Natural killer cell (primary cell): ENCODE measurements at regions not wholly inside any gene's neighbourhood (a gene's known extent, or its start where the extent isn't known, plus 50 kb on each side); places are given as distances from the start of the nearest gene placed in this dataset.
A peak's percentile ranks its signal among the peaks of the same experiment; 100 is the strongest.

ENCODE experiments used
- ATAC-seq, 3 donors: fragments of 150-1000 bp in 2 of 3; fragments of 200-7000 bp in 1 of 3; cut with Tn5 transposase; 1 replicate in 1 of 3; 2 replicates in 2 of 3; pipeline ENCODE4 v1.10.0; 2021; ENCODE audit warnings: mild to moderate bottlenecking in 2 of 3, moderate library complexity in 2 of 3
- DNase-seq, 2 donors: peaks; one replicate each; pipeline versions ENCODE4 v3.0.0 to v3.0.0-alpha.2; 2013 to 2021; ENCODE audit warnings: mixed read lengths in 1 of 2
- H3K27ac ChIP-seq: one replicate; pipeline ENCODE4 v1.5.1; 2013; ENCODE audit warnings: mild to moderate bottlenecking, low read length
- H3K27me3 ChIP-seq: one replicate; pipeline ENCODE4 v1.6.1; 2013; ENCODE audit warnings: low read length; ENCODE audit not compliant: control insufficient read depth, insufficient read depth
- H3K36me3 ChIP-seq: one replicate; pipeline ENCODE4 v1.6.1; 2013; ENCODE audit warnings: low read length; ENCODE audit not compliant: control insufficient read depth, insufficient read depth
- H3K4me1 ChIP-seq: one replicate; pipeline ENCODE4 v1.6.1; 2013; ENCODE audit warnings: low read length; ENCODE audit not compliant: control insufficient read depth, insufficient read depth
- H3K4me3 ChIP-seq: one replicate; pipeline ENCODE4 v1.5.1; 2013; ENCODE audit warnings: low read length
- H3K9me3 ChIP-seq: one replicate; pipeline ENCODE4 v1.6.1; 2013; ENCODE audit warnings: low read length; ENCODE audit not compliant: control insufficient read depth, insufficient read depth
- H3K27ac Mint-ChIP-seq, 2 donors: one replicate each; pipeline ENCODE4 v1.8.0; 2022; ENCODE audit warnings: mild to moderate bottlenecking in 2 of 2, mixed read lengths in 2 of 2, moderate library complexity in 1 of 2
- H3K27me3 Mint-ChIP-seq, 2 donors: one replicate each; pipeline ENCODE4 v1.8.0; 2022; ENCODE audit warnings: low read depth in 2 of 2, mixed read lengths in 2 of 2
- H3K36me3 Mint-ChIP-seq: one replicate; pipeline ENCODE4 v1.8.0; 2022; ENCODE audit warnings: mixed read lengths
- H3K4me1 Mint-ChIP-seq, 2 donors: one replicate each; pipeline ENCODE4 v1.8.0; 2022; ENCODE audit warnings: mixed read lengths in 2 of 2
- H3K4me3 Mint-ChIP-seq: one replicate; pipeline ENCODE4 v1.8.0; 2022; ENCODE audit warnings: mild to moderate bottlenecking, moderate library complexity, mixed read lengths
- H3K9me3 Mint-ChIP-seq, 2 donors: one replicate each; pipeline ENCODE4 v1.8.0; 2022; ENCODE audit warnings: mixed read lengths in 2 of 2
- WGBS: methylation state at CpG from one replicate; pipeline ENCODE4 v1.1.7; 2013; ENCODE audit warnings: missing lambda C conversion rate; ENCODE audit not compliant: insufficient coverage; 5-methylcytosine and 5-hydroxymethylcytosine counted together
- intact Hi-C: fragments of 100-400 bp; cut with micrococcal nuclease; formaldehyde crosslinking; loops from one replicate; pipeline ENCODE4 v1.14.2; 2022
- TF ChIP-seq, protein P1 (sequence below): fragments of 200-600 bp; IDR thresholded peaks from one replicate; pipeline ENCODE4 v1.8.0; 2022; ENCODE audit warnings: antibody characterized with exemption

DNA sequence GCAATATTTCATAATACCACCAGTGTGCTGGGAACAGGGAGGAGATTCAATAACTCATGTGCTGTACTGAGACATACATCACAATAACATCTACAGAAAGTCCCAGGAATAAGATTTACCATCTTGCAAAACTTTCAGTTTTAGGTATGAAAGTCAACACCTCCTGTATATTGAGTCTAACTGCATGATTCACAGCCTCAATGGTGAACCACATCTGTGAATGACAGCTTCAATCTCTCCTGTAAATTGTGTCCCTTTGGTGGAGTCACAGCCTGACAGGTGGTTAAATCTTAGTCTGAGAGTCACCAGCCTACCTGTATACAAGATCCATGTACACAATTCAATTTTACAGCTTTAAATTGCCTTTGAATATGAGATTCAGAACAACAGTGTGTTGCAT is 242.1 kb downstream of the RPS4Y2 start:
- H3K27me3 Mint-ChIP-seq: no peaks in the 10 kb centered on the region
- H3K36me3 Mint-ChIP-seq: no peaks in the 10 kb centered on the region
- intact Hi-C loops: no loop called here
- no peaks in the 10 kb centered on the region for H3K9me3 Mint-ChIP-seq
- H3K27me3 ChIP-seq: no peaks in the 10 kb centered on the region
- H3K27ac ChIP-seq: no peak overlapping the region
- DNase-seq: no peak
- H3K4me3 Mint-ChIP-seq: no peak overlapping the region
- ATAC-seq: peak in 1 of 3 donors; percentile 44
- H3K27ac Mint-ChIP-seq: no peak overlapping the region
- no peak overlapping the region for H3K4me3 ChIP-seq
- H3K4me1 Mint-ChIP-seq: peaks cover 0 to 6% of the 10 kb centered on the region in 2 donors
- TF ChIP-seq, protein P1, sequence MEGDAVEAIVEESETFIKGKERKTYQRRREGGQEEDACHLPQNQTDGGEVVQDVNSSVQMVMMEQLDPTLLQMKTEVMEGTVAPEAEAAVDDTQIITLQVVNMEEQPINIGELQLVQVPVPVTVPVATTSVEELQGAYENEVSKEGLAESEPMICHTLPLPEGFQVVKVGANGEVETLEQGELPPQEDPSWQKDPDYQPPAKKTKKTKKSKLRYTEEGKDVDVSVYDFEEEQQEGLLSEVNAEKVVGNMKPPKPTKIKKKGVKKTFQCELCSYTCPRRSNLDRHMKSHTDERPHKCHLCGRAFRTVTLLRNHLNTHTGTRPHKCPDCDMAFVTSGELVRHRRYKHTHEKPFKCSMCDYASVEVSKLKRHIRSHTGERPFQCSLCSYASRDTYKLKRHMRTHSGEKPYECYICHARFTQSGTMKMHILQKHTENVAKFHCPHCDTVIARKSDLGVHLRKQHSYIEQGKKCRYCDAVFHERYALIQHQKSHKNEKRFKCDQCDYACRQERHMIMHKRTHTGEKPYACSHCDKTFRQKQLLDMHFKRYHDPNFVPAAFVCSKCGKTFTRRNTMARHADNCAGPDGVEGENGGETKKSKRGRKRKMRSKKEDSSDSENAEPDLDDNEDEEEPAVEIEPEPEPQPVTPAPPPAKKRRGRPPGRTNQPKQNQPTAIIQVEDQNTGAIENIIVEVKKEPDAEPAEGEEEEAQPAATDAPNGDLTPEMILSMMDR: no peak
- no peaks in the 10 kb centered on the region for H3K36me3 ChIP-seq
- no peaks in the 10 kb centered on the region for H3K9me3 ChIP-seq
- no peaks in the 10 kb centered on the region for H3K4me1 ChIP-seq

DNA sequence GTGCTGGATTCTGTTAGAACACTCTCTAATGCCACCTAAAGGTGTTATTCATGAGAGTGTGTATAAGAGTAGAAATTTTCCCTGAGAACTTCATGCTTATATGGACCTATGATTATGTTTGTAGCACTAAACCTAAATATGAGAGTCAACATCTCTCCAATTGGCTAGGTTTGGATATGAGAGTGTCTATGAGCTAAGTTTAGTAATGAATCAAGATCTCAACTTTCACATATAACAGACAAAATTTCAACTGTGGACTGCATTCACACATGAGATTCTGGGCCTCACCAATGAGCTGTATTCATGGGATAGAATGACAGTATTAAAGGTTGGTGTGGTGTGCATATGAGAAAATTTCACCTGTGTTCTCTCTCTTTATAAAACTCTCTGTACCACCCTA is 242.6 kb downstream of the RPS4Y2 start:
- no peak overlapping the region for H3K27ac ChIP-seq
- no peak overlapping the region for H3K4me3 Mint-ChIP-seq
- no peaks in the 10 kb centered on the region for H3K9me3 ChIP-seq
- H3K27ac Mint-ChIP-seq: no peak overlapping the region
- H3K27me3 ChIP-seq: no peaks in the 10 kb centered on the region
- peaks cover 0 to 6% of the 10 kb centered on the region in 2 donors for H3K4me1 Mint-ChIP-seq
- H3K4me3 ChIP-seq: no peak overlapping the region
- H3K36me3 ChIP-seq: no peaks in the 10 kb centered on the region
- H3K4me1 ChIP-seq: no peaks in the 10 kb centered on the region
- no peaks in the 10 kb centered on the region for H3K27me3 Mint-ChIP-seq
- DNase-seq (no peak), ATAC-seq (no peak)
- no peaks in the 10 kb centered on the region for H3K36me3 Mint-ChIP-seq
- intact Hi-C loops: no loop called here
- no peaks in the 10 kb centered on the region for H3K9me3 Mint-ChIP-seq
- TF ChIP-seq, protein P1: no peak

DNA sequence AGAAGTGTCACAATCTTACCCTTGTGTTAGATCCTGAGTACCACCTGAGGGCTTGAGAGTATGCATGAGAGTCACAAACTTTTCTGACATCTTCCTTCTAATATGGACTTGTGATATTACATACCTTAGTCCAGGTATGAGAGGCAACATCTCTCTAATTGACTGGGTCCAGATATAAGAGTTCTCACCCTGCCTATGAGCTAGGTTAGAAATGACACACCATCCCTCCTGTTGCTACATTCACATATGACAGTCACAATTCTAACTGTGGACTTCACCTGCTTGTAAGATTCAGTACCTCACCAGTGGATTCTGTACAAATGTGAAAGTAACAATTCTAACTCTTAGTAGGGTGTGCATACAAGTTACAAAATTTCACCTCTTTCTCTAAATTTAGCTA is 245.2 kb downstream of the RPS4Y2 start:
- Histone ChIP-seq H3K27me3 (no peaks in the 10 kb centered on the region), H3K36me3 (no peaks in the 10 kb centered on the region), H3K4me1 (no peaks in the 10 kb centered on the region), H3K27ac (no peak overlapping the region), H3K9me3 (no peaks in the 10 kb centered on the region), H3K4me3 (no peak overlapping the region)
- TF ChIP-seq, protein P1: no peak
- DNase-seq: no peak
- Mint-ChIP-seq H3K36me3 (no peaks in the 10 kb centered on the region), H3K27me3 (no peaks in the 10 kb centered on the region), H3K4me1 (peaks cover 0 to 6% of the 10 kb centered on the region in 2 donors), H3K9me3 (no peaks in the 10 kb centered on the region), H3K27ac (no peak overlapping the region), H3K4me3 (no peak overlapping the region)
- ATAC-seq: no peak
- intact Hi-C loops: no loop called here

DNA sequence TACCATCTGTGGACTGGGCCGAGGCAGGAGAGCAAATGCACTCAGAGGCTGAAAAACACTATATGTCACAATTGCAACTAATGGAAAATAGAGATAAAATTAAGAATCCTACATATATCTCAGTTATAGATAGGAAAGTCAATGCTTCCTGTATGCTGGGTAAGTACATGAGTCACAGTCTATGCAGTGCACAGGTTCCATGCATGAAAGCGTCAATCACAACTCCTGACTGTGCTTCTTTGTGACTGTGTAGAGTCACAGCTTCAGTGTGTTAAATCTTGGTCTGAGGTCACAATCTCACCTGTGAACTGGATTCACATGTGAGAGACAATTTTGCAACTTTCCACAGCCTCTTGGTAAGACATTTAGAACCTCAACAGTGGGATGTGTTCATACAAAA is 247.2 kb downstream of the RPS4Y2 start:
- TF ChIP-seq, protein P1: no peak

More for the DNA sequence above, 247.2 kb downstream of the RPS4Y2 start:
- Mint-ChIP-seq H3K27me3 (no peaks in the 10 kb centered on the region), H3K36me3 (no peaks in the 10 kb centered on the region), H3K4me3 (no peak overlapping the region), H3K27ac (no peak overlapping the region), H3K9me3 (no peaks in the 10 kb centered on the region), H3K4me1 (no peaks in the 10 kb centered on the region)
- H3K27ac ChIP-seq: no peak overlapping the region
- no peaks in the 10 kb centered on the region for H3K9me3 ChIP-seq
- no peak overlapping the region for H3K4me3 ChIP-seq
- ATAC-seq (no peak), DNase-seq (no peak)
- no peaks in the 10 kb centered on the region for H3K27me3 ChIP-seq
- H3K4me1 ChIP-seq: no peaks in the 10 kb centered on the region
- 69% methylated on average over 1 of the region's 2 CpGs for WGBS
- H3K36me3 ChIP-seq: no peaks in the 10 kb centered on the region
- intact Hi-C loops: no loop called here
